IPS DF 6.9 (cell line): ENCODE measurements at regions not wholly inside any gene's neighbourhood (a gene's known extent, or its start where the extent isn't known, plus 50 kb on each side); places are given as distances from the start of the nearest gene placed in this dataset.
"Not testable (repeated sequence)": the region's sequence is repeated elsewhere in the genome, so short reads cannot be mapped to it uniquely, and the experiment has no call there.

Experiments used
- DNase-seq: peaks from one replicate; pipeline ENCODE4 v3.0.0-alpha.2; 2013; ENCODE audit warnings: low read depth, low spot score
- H3K27ac ChIP-seq: one replicate; pipeline ENCODE4 v1.5.1; 2013; ENCODE audit warnings: low read length, control low read depth
- H3K27me3 ChIP-seq: 2 replicates; pipeline ENCODE4 v1.6.1; 2013; ENCODE audit warnings: mild to moderate bottlenecking, low read length; ENCODE audit not compliant: control insufficient read depth, insufficient read depth
- H3K36me3 ChIP-seq: 2 replicates; pipeline ENCODE4 v1.6.1; 2013; ENCODE audit warnings: low read length; ENCODE audit not compliant: control insufficient read depth, insufficient read depth
- H3K4me1 ChIP-seq: 2 replicates; pipeline ENCODE4 v1.6.1; 2013; ENCODE audit warnings: low read length; ENCODE audit not compliant: control insufficient read depth, insufficient read depth
- H3K4me3 ChIP-seq: 2 replicates; pipeline ENCODE4 v1.5.1; 2013; ENCODE audit warnings: mild to moderate bottlenecking, low read length
- H3K9me3 ChIP-seq: 2 replicates; pipeline ENCODE4 v1.6.1; 2013; ENCODE audit warnings: low read length, inconsistent platforms; ENCODE audit not compliant: control insufficient read depth, insufficient read depth
- WGBS: extraction: QIAGEN DNeasy Blood & Tissue Kit; methylation state at CpG from one replicate; pipeline ENCODE4 v1.1.7; 2013; ENCODE audit warnings: mixed read lengths, missing lambda C conversion rate; ENCODE audit not compliant: insufficient read length, insufficient coverage; 5-methylcytosine and 5-hydroxymethylcytosine counted together

- no peaks in the 10 kb centered on the region for H3K9me3 ChIP-seq
- no peak overlapping the region for H3K4me3 ChIP-seq
- no peak overlapping the region for H3K27ac ChIP-seq
- no peaks in the 10 kb centered on the region for H3K27me3 ChIP-seq
- no peak for DNase-seq
- H3K36me3 ChIP-seq = no peaks in the 10 kb centered on the region
- WGBS = 100% methylated on average over 1 of the region's 5 CpGs
- no peaks in the 10 kb centered on the region for H3K4me1 ChIP-seq
Observed at GRCh38 chr2:163919717-163920116, 183.9 kb upstream of the FIGN start.

- H3K27me3 ChIP-seq, H3K4me1 ChIP-seq, H3K36me3 ChIP-seq, DNase-seq, H3K9me3 ChIP-seq, H3K4me3 ChIP-seq, H3K27ac ChIP-seq: not testable (repeated sequence)
- no CpG with 5 or more reads among the region's 19 CpGs for WGBS
Observed at GRCh38 chr2:163914486-163914885, 178.7 kb upstream of the FIGN start.

- not testable (repeated sequence) for H3K4me3 ChIP-seq, DNase-seq, H3K4me1 ChIP-seq, H3K27ac ChIP-seq, H3K9me3 ChIP-seq, H3K27me3 ChIP-seq, H3K36me3 ChIP-seq
- no CpG with 5 or more reads among the region's 32 CpGs for WGBS
Observed at GRCh38 chr2:163913532-163913944, 177.7 kb upstream of the FIGN start.

GRCh38 chr2:163909411-163910080, 173.7 kb upstream of the FIGN start:
- Histone ChIP-seq H3K27ac (no peak overlapping the region), H3K36me3 (no peaks in the 10 kb centered on the region), H3K9me3 (no peaks in the 10 kb centered on the region), H3K27me3 (no peaks in the 10 kb centered on the region), H3K4me3 (no peak overlapping the region), H3K4me1 (no peaks in the 10 kb centered on the region)
- DNase-seq = no peak
- no CpG with 5 or more reads among the region's 40 CpGs for WGBS

- no CpG with 5 or more reads among the region's 1 CpG for WGBS
- Histone ChIP-seq H3K4me1 (no peaks in the 10 kb centered on the region), H3K36me3 (no peaks in the 10 kb centered on the region), H3K4me3 (no peak overlapping the region), H3K27me3 (no peaks in the 10 kb centered on the region), H3K9me3 (no peaks in the 10 kb centered on the region), H3K27ac (no peak overlapping the region)
- DNase-seq = no peak
Observed at GRCh38 chr2:163906410-163906809, 170.6 kb upstream of the FIGN start.

GRCh38 chr2:163897799-163898198, 162.0 kb upstream of the FIGN start:
- no peaks in the 10 kb centered on the region for H3K4me1 ChIP-seq
- WGBS = no CpG with 5 or more reads among the region's 2 CpGs
- H3K27ac ChIP-seq = no peak overlapping the region
- no peak for DNase-seq
- H3K4me3 ChIP-seq = no peak overlapping the region
- H3K9me3 ChIP-seq = no peaks in the 10 kb centered on the region
- H3K36me3 ChIP-seq = no peaks in the 10 kb centered on the region
- H3K27me3 ChIP-seq = no peaks in the 10 kb centered on the region

- not testable (repeated sequence) for H3K27me3 ChIP-seq, DNase-seq, H3K27ac ChIP-seq, H3K4me3 ChIP-seq, H3K4me1 ChIP-seq, H3K9me3 ChIP-seq, H3K36me3 ChIP-seq
- no CpG with 5 or more reads among the region's 1 CpG for whole genome bisulfite sequencing
Observed at GRCh38 chr2:163893444-163893843, 157.6 kb upstream of the FIGN start.

- Histone ChIP-seq H3K27ac (no peak overlapping the region), H3K4me1 (no peaks in the 10 kb centered on the region), H3K36me3 (no peaks in the 10 kb centered on the region), H3K27me3 (no peaks in the 10 kb centered on the region), H3K4me3 (no peak overlapping the region), H3K9me3 (no peaks in the 10 kb centered on the region)
- WGBS = no CpG with 5 or more reads among the region's 4 CpGs
- no peak for DNase-seq
Observed at GRCh38 chr2:163888591-163888990, 152.8 kb upstream of the FIGN start.

GRCh38 chr2:163887182-163887581, 151.4 kb upstream of the FIGN start:
- H3K9me3 ChIP-seq = no peaks in the 10 kb centered on the region
- H3K36me3 ChIP-seq = no peaks in the 10 kb centered on the region
- no peaks in the 10 kb centered on the region for H3K27me3 ChIP-seq
- H3K4me1 ChIP-seq = no peaks in the 10 kb centered on the region
- H3K4me3 ChIP-seq = no peak overlapping the region
- H3K27ac ChIP-seq = no peak overlapping the region
- DNase-seq = no peak

- Histone ChIP-seq H3K27ac (no peak overlapping the region), H3K27me3 (no peaks in the 10 kb centered on the region), H3K36me3 (no peaks in the 10 kb centered on the region), H3K4me3 (no peak overlapping the region), H3K4me1 (no peaks in the 10 kb centered on the region), H3K9me3 (no peaks in the 10 kb centered on the region)
- DNase-seq = no peak
- WGBS = no CpG with 5 or more reads among the region's 10 CpGs
Observed at GRCh38 chr2:163884416-163884815, 148.6 kb upstream of the FIGN start.

- Histone ChIP-seq H3K27ac (no peak overlapping the region), H3K4me1 (no peaks in the 10 kb centered on the region), H3K36me3 (no peaks in the 10 kb centered on the region), H3K27me3 (no peaks in the 10 kb centered on the region), H3K9me3 (no peaks in the 10 kb centered on the region), H3K4me3 (no peak overlapping the region)
- no CpG with 5 or more reads among the region's 4 CpGs for WGBS
- peak; percentile 50 for DNase-seq
Observed at GRCh38 chr2:163878718-163879117, 142.9 kb upstream of the FIGN start.
